Neural progenitor cell (in vitro differentiated cells): ENCODE measurements at regions not wholly inside any gene's neighbourhood (a gene's known extent, or its start where the extent isn't known, plus 50 kb on each side); places are given as distances from the start of the nearest gene placed in this dataset.
A peak's percentile ranks its signal among the peaks of the same experiment; 100 is the strongest.

Experiments
- DNase-seq: peaks from one replicate; pipeline ENCODE4 v3.0.0-alpha.2; 2016; ENCODE audit warnings: low spot score
- H2AFZ ChIP-seq: fragments of 200-600 bp; sonication (generic); replicated peaks from 2 replicates; pipeline ENCODE4 v1.6.1; 2016; ENCODE audit warnings: antibody characterized with exemption
- H3F3A ChIP-seq: fragments of 200-600 bp; sonication (generic); 2 replicates; pipeline ENCODE4 v1.6.1; 2016; ENCODE audit warnings: antibody characterized with exemption, low read depth
- H3K27ac ChIP-seq: fragments of 200-600 bp; sonication (generic); 2 replicates; pipeline ENCODE4 v1.5.1; 2016; ENCODE audit warnings: mild to moderate bottlenecking
- H3K27me3 ChIP-seq: fragments of 200-600 bp; sonication (generic); 2 replicates; pipeline ENCODE4 v1.6.1; 2016; ENCODE audit warnings: mild to moderate bottlenecking, moderate library complexity
- H3K36me3 ChIP-seq: fragments of 200-600 bp; sonication (generic); 2 replicates; pipeline ENCODE4 v1.5.1; 2016
- H3K4me1 ChIP-seq: fragments of 200-600 bp; sonication (generic); 2 replicates; pipeline ENCODE4 v1.6.1; 2016; ENCODE audit warnings: mixed run types
- H3K4me2 ChIP-seq: fragments of 200-600 bp; sonication (generic); 2 replicates; pipeline ENCODE4 v1.6.1; 2016
- H3K4me3 ChIP-seq: fragments of 200-600 bp; sonication (generic); 2 replicates; pipeline ENCODE4 v1.5.1; 2016
- H3K79me2 ChIP-seq: fragments of 200-600 bp; sonication (generic); 2 replicates; pipeline ENCODE4 v1.6.1; 2016; ENCODE audit warnings: low read depth
- H3K9ac ChIP-seq: fragments of 200-600 bp; sonication (generic); 2 replicates; pipeline ENCODE4 v1.6.1; 2016
- H3K9me3 ChIP-seq: fragments of 200-600 bp; sonication (generic); 2 replicates; pipeline ENCODE4 v1.5.1; 2016; ENCODE audit warnings: low read depth
- H4K20me1 ChIP-seq: fragments of 200-600 bp; sonication (generic); 2 replicates; pipeline ENCODE4 v1.6.1; 2016; ENCODE audit warnings: low read depth
- H3K27ac Mint-ChIP-seq: 3 replicates; pipeline ENCODE4 v1.8.0; 2021; ENCODE audit warnings: mixed read lengths
- H3K27me3 Mint-ChIP-seq: 2 replicates; pipeline ENCODE4 v1.8.0; 2022; ENCODE audit warnings: low read depth, mild to moderate bottlenecking, inconsistent platforms, moderate library complexity, mixed read lengths; ENCODE audit not compliant: insufficient read depth
- H3K36me3 Mint-ChIP-seq: 3 replicates; pipeline ENCODE4 v1.8.0; 2021; ENCODE audit warnings: mixed read lengths
- H3K4me1 Mint-ChIP-seq: 3 replicates; pipeline ENCODE4 v1.8.0; 2021; ENCODE audit warnings: mixed read lengths
- H3K4me3 Mint-ChIP-seq: 3 replicates; pipeline ENCODE4 v1.8.0; 2021; ENCODE audit warnings: mild to moderate bottlenecking, moderate library complexity, mixed read lengths
- H3K9me3 Mint-ChIP-seq: 3 replicates; pipeline ENCODE4 v1.8.0; 2020; ENCODE audit warnings: mixed read lengths
- CTCF ChIP-seq: fragments of 200-600 bp; sonication (generic); IDR thresholded peaks from 2 replicates; pipeline ENCODE4 v1.5.1; 2017; ENCODE audit warnings: antibody characterized with exemption, mild to moderate bottlenecking
- EZH2 ChIP-seq: fragments of 200-600 bp; sonication (generic); IDR thresholded peaks from 2 replicates; pipeline ENCODE4 v1.6.1; 2017; ENCODE audit warnings: antibody characterized with exemption, mild to moderate bottlenecking, moderate library complexity
- EZH2phosphoT487 ChIP-seq: fragments of 200-600 bp; sonication (generic); IDR thresholded peaks from 2 replicates; pipeline ENCODE4 v1.6.1; 2017; ENCODE audit warnings: antibody characterized with exemption

- peak; percentile 1 for DNase-seq
- Histone ChIP-seq H3K4me1 (peaks cover 13% of the 10 kb centered on the region), H2AFZ (no peak overlapping the region), H3K9ac (no peak overlapping the region), H3F3A (no peaks in the 10 kb centered on the region), H3K4me2 (no peak overlapping the region), H3K27me3 (no peaks in the 10 kb centered on the region), H3K9me3 (no peaks in the 10 kb centered on the region), H3K4me3 (no peak overlapping the region), H3K79me2 (no peaks in the 10 kb centered on the region), H4K20me1 (no peaks in the 10 kb centered on the region), H3K27ac (no peak overlapping the region), H3K36me3 (no peaks in the 10 kb centered on the region)
- TF ChIP-seq CTCF (no peak), EZH2phosphoT487 (no peak), EZH2 (no peak)
- Mint-ChIP-seq H3K9me3 (no peaks in the 10 kb centered on the region), H3K27ac (peak overlapping the region; percentile 85), H3K27me3 (no peaks in the 10 kb centered on the region), H3K4me3 (peak overlapping the region; percentile 8), H3K36me3 (no peaks in the 10 kb centered on the region), H3K4me1 (peaks cover 35% of the 10 kb centered on the region)
Observed at GRCh38 chr17:77894126-77894956, 64.2 kb upstream of the TNRC6C start.

DNA sequence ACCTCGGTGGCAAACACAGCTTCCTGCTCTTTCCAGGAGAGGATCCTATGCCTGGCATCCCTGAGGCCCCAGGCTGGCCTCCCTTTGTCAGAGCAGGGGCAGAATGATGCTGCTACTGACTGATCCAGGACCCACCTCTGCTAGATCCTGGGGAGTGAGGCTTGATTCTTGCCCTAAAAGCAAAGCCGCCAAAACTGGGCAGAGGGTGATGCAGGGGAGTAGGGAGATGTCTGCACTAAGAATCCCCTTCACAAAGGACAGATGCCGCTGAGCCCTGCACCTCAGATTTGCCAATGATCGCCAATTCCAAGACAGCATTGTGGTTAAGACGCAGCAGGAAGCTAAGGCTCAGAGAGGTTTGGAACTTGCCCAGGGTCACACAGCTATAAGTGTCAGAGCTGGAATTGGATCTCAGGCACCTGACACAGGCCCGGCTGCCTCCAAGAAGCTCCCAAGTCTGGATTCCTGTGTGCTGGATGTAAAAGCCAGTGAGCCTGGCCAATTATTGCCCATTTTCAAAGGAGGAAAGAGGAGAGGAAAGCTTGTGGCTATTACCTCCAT lies 60.7 kb upstream of the TNRC6C start:
- Mint-ChIP-seq H3K4me3 (no peak overlapping the region), H3K9me3 (no peaks in the 10 kb centered on the region), H3K4me1 (peaks cover 30% of the 10 kb centered on the region), H3K27me3 (peaks cover 2% of the 10 kb centered on the region), H3K36me3 (no peaks in the 10 kb centered on the region), H3K27ac (no peak overlapping the region)
- Histone ChIP-seq H3K79me2 (no peaks in the 10 kb centered on the region), H3K27me3 (no peaks in the 10 kb centered on the region), H3K9ac (no peak overlapping the region), H4K20me1 (no peaks in the 10 kb centered on the region), H3K36me3 (no peaks in the 10 kb centered on the region), H3K4me1 (peaks cover 2% of the 10 kb centered on the region), H3F3A (no peaks in the 10 kb centered on the region), H3K27ac (no peak overlapping the region), H3K4me2 (no peak overlapping the region), H2AFZ (no peak overlapping the region), H3K9me3 (no peaks in the 10 kb centered on the region), H3K4me3 (no peak overlapping the region)
- DNase-seq: peak; percentile 1
- no peak for TF ChIP-seq CTCF
- no peak for TF ChIP-seq EZH2phosphoT487
- TF ChIP-seq EZH2: no peak

GRCh38 chr17:77898521-77899434 lies 59.7 kb upstream of the TNRC6C start:
- no peak overlapping the region for H3K4me3 Mint-ChIP-seq
- no peak overlapping the region for H3K27ac Mint-ChIP-seq
- no peak for TF ChIP-seq EZH2
- no peak for TF ChIP-seq EZH2phosphoT487
- no peak for TF ChIP-seq CTCF
- peak; percentile 1 for DNase-seq
- H3K9me3 Mint-ChIP-seq: no peaks in the 10 kb centered on the region
- no peak overlapping the region for H3K9ac ChIP-seq
- H3K9me3 ChIP-seq: no peaks in the 10 kb centered on the region
- no peaks in the 10 kb centered on the region for H4K20me1 ChIP-seq
- H3K79me2 ChIP-seq: no peaks in the 10 kb centered on the region
- H3K27ac ChIP-seq: no peak overlapping the region
- H3K4me2 ChIP-seq: no peak overlapping the region
- no peaks in the 10 kb centered on the region for H3K27me3 ChIP-seq
- no peak overlapping the region for H3K4me3 ChIP-seq
- peaks cover 21% of the 10 kb centered on the region for H3K4me1 Mint-ChIP-seq
- H2AFZ ChIP-seq: peak overlapping the region; percentile 92
- H3K36me3 Mint-ChIP-seq: no peaks in the 10 kb centered on the region
- H3K27me3 Mint-ChIP-seq: peaks cover 2% of the 10 kb centered on the region
- peaks cover 2% of the 10 kb centered on the region for H3K4me1 ChIP-seq
- H3F3A ChIP-seq: no peaks in the 10 kb centered on the region
- no peaks in the 10 kb centered on the region for H3K36me3 ChIP-seq
